HEK293 (cell line): ENCODE measurements at regions not wholly inside any gene's neighbourhood (a gene's known extent, or its start where the extent isn't known, plus 50 kb on each side); places are given as distances from the start of the nearest gene placed in this dataset.

Experiments
- KLF9 ChIP-seq: fragments of 450-650 bp; formaldehyde crosslinking; IDR thresholded peaks from 2 replicates; pipeline ENCODE4 v1.5.1; 2016; ENCODE audit warnings: missing biosample characterization, missing genetic modification characterization, low read depth
- REST ChIP-seq: fragments of 450-650 bp; formaldehyde crosslinking; IDR thresholded peaks from 2 replicates; pipeline ENCODE4 v1.5.1; 2016; ENCODE audit warnings: missing biosample characterization, missing genetic modification characterization
- TCF7L2 ChIP-seq: IDR thresholded peaks from 2 replicates; pipeline ENCODE4 v1.6.1; 2011; ENCODE audit warnings: low read depth, mild to moderate bottlenecking, inconsistent platforms, low read length, moderate library complexity, borderline replicate concordance
- ZBTB1 ChIP-seq: fragments of 450-650 bp; formaldehyde crosslinking; IDR thresholded peaks from 2 replicates; pipeline ENCODE4 v1.5.1; 2016; ENCODE audit warnings: missing biosample characterization, missing genetic modification characterization
- ZBTB6 ChIP-seq: fragments of 450-650 bp; formaldehyde crosslinking; IDR thresholded peaks from 2 replicates; pipeline ENCODE4 v1.5.1; 2017; ENCODE audit warnings: missing biosample characterization, missing genetic modification characterization
- ZNF146 ChIP-seq: fragments of 450-650 bp; formaldehyde crosslinking; IDR thresholded peaks from 2 replicates; pipeline ENCODE4 v1.5.1; 2016; ENCODE audit warnings: missing biosample characterization, missing genetic modification characterization
- ZNF174 ChIP-seq: fragments of 450-650 bp; formaldehyde crosslinking; IDR thresholded peaks from 2 replicates; pipeline ENCODE4 v1.5.0; 2017; ENCODE audit warnings: missing biosample characterization, mild to moderate bottlenecking, missing genetic modification characterization
- ZNF366 ChIP-seq: fragments of 450-650 bp; formaldehyde crosslinking; conservative IDR thresholded peaks from 2 replicates; pipeline ENCODE4 v1.5.1; 2016; ENCODE audit warnings: missing biosample characterization, missing genetic modification characterization
- ZNF561 ChIP-seq: fragments of 450-650 bp; IDR thresholded peaks from 2 replicates; pipeline ENCODE4 v1.5.1; 2018; ENCODE audit warnings: missing biosample characterization, missing genetic modification characterization, borderline replicate concordance
- TF ChIP-seq, protein P1 (sequence below): fragments of 450-650 bp; formaldehyde crosslinking; IDR thresholded peaks from 2 replicates; pipeline ENCODE4 v1.5.1; 2016; ENCODE audit warnings: missing biosample characterization, missing genetic modification characterization

- no peak for TF ChIP-seq ZNF366 (tag by site-specific recombination)
- TF ChIP-seq ZNF146: no peak
- TF ChIP-seq ZNF561: no peak
- TF ChIP-seq KLF9 (tag by site-specific recombination): no peak
- TF ChIP-seq ZBTB6: no peak
- TF ChIP-seq, protein P1, sequence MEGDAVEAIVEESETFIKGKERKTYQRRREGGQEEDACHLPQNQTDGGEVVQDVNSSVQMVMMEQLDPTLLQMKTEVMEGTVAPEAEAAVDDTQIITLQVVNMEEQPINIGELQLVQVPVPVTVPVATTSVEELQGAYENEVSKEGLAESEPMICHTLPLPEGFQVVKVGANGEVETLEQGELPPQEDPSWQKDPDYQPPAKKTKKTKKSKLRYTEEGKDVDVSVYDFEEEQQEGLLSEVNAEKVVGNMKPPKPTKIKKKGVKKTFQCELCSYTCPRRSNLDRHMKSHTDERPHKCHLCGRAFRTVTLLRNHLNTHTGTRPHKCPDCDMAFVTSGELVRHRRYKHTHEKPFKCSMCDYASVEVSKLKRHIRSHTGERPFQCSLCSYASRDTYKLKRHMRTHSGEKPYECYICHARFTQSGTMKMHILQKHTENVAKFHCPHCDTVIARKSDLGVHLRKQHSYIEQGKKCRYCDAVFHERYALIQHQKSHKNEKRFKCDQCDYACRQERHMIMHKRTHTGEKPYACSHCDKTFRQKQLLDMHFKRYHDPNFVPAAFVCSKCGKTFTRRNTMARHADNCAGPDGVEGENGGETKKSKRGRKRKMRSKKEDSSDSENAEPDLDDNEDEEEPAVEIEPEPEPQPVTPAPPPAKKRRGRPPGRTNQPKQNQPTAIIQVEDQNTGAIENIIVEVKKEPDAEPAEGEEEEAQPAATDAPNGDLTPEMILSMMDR (tag by site-specific recombination): no peak
- TF ChIP-seq ZBTB1: no peak
- no peak for TF ChIP-seq ZNF174 (tag by site-specific recombination)
- TF ChIP-seq REST (tag by site-specific recombination): no peak
- no peak for TF ChIP-seq TCF7L2
Measured at GRCh38 chr1:93756657-93757056, 75.0 kb upstream of the BCAR3 start.
